Neural crest cell (in vitro differentiated cells): ENCODE measurements at regions not wholly inside any gene's neighbourhood (a gene's known extent, or its start where the extent isn't known, plus 50 kb on each side); places are given as distances from the start of the nearest gene placed in this dataset.

Experiments used
- DNase-seq: peaks from one replicate; pipeline ENCODE4 v3.0.0; 2021; ENCODE audit warnings: low read depth, mixed read lengths, low spot score
- H3K27ac Mint-ChIP-seq: one replicate; pipeline ENCODE4 v1.8.0; 2021; ENCODE audit warnings: mild to moderate bottlenecking, mixed read lengths; ENCODE audit not compliant: unreplicated experiment
- H3K27me3 Mint-ChIP-seq: 2 replicates; pipeline ENCODE4 v1.8.0; 2021; ENCODE audit warnings: low read depth, mild to moderate bottlenecking, mixed read lengths
- H3K36me3 Mint-ChIP-seq: 2 replicates; pipeline ENCODE4 v1.8.0; 2021; ENCODE audit warnings: low read depth, mild to moderate bottlenecking, mixed read lengths
- H3K4me1 Mint-ChIP-seq: 2 replicates; pipeline ENCODE4 v1.8.0; 2021; ENCODE audit warnings: mixed read lengths
- H3K4me3 Mint-ChIP-seq: one replicate; pipeline ENCODE4 v1.8.0; 2021; ENCODE audit warnings: mild to moderate bottlenecking, mixed read lengths
- H3K9me3 Mint-ChIP-seq: 2 replicates; pipeline ENCODE4 v1.8.0; 2021; ENCODE audit warnings: mixed read lengths
- TF ChIP-seq, protein P1 (sequence below): fragments of 200-600 bp; sonication (generic); conservative IDR thresholded peaks from 2 replicates; pipeline ENCODE4 v1.5.0; 2021; ENCODE audit warnings: antibody characterized with exemption, mild to moderate bottlenecking

- Mint-ChIP-seq H3K9me3 (no peaks in the 10 kb centered on the region), H3K4me3 (peak overlapping the region; percentile 70), H3K36me3 (no peaks in the 10 kb centered on the region), H3K27me3 (no peaks in the 10 kb centered on the region), H3K27ac (peak overlapping the region; percentile 30), H3K4me1 (peaks cover 66% of the 10 kb centered on the region)
- TF ChIP-seq, protein P1, sequence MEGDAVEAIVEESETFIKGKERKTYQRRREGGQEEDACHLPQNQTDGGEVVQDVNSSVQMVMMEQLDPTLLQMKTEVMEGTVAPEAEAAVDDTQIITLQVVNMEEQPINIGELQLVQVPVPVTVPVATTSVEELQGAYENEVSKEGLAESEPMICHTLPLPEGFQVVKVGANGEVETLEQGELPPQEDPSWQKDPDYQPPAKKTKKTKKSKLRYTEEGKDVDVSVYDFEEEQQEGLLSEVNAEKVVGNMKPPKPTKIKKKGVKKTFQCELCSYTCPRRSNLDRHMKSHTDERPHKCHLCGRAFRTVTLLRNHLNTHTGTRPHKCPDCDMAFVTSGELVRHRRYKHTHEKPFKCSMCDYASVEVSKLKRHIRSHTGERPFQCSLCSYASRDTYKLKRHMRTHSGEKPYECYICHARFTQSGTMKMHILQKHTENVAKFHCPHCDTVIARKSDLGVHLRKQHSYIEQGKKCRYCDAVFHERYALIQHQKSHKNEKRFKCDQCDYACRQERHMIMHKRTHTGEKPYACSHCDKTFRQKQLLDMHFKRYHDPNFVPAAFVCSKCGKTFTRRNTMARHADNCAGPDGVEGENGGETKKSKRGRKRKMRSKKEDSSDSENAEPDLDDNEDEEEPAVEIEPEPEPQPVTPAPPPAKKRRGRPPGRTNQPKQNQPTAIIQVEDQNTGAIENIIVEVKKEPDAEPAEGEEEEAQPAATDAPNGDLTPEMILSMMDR: no peak
- no peak for DNase-seq
Observed at GRCh38 chr6:144660561-144661115, 375.5 kb downstream of the UTRN start.

DNA sequence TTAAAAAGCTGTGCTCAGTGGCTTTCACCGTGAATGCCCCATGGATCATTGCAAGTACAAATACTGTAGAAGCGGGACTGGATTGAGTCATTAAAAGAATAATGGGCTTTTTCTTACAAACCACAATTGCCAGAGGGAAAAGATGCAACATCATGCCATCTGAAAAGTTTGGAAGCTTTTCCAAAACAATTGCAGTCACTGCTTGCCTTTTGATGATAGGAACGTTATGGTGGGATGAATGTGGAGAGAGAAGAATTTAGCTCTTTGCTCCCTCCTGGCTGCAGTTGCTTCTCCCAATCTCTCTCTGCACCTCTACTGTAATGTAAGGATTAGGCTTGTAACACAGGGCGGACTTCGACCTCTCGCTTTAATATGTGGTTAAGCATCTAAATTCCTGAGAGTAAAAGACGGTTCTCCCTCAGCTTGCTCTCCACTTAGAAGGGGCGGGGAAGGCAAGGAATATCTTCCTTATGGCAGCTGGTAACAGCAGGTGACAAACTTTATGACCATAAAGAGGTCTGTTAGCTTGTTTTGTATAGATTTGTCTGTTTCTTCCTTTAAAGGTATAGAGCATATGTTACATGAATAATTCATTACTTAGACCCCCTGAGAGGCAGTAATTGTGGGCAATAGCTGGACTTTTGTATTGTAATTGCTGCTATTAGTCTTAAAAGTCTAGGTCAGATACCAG is 376.1 kb downstream of the UTRN start:
- H3K4me1 Mint-ChIP-seq: peaks cover 63% of the 10 kb centered on the region
- H3K9me3 Mint-ChIP-seq: no peaks in the 10 kb centered on the region
- H3K27ac Mint-ChIP-seq: peak overlapping the region; percentile 36
- no peak for DNase-seq
- H3K4me3 Mint-ChIP-seq: peak overlapping the region; percentile 70
- no peaks in the 10 kb centered on the region for H3K27me3 Mint-ChIP-seq
- TF ChIP-seq, protein P1: no peak
- no peaks in the 10 kb centered on the region for H3K36me3 Mint-ChIP-seq

GRCh38 chr6:144662812-144663365 is 377.8 kb downstream of the UTRN start:
- H3K36me3 Mint-ChIP-seq: peaks cover 3% of the 10 kb centered on the region
- DNase-seq: no peak
- H3K27ac Mint-ChIP-seq: no peak overlapping the region
- TF ChIP-seq, protein P1: no peak
- H3K27me3 Mint-ChIP-seq: no peaks in the 10 kb centered on the region
- H3K4me3 Mint-ChIP-seq: peak overlapping the region; percentile 1
- peaks cover 54% of the 10 kb centered on the region for H3K4me1 Mint-ChIP-seq
- H3K9me3 Mint-ChIP-seq: no peaks in the 10 kb centered on the region

GRCh38 chr6:144664281-144664680 is 379.1 kb downstream of the UTRN start:
- peaks cover 3% of the 10 kb centered on the region for H3K36me3 Mint-ChIP-seq
- no peak for DNase-seq
- no peaks in the 10 kb centered on the region for H3K9me3 Mint-ChIP-seq
- H3K27ac Mint-ChIP-seq: no peak overlapping the region
- peaks cover 45% of the 10 kb centered on the region for H3K4me1 Mint-ChIP-seq
- TF ChIP-seq, protein P1: no peak
- H3K27me3 Mint-ChIP-seq: no peaks in the 10 kb centered on the region
- H3K4me3 Mint-ChIP-seq: no peak overlapping the region

DNA sequence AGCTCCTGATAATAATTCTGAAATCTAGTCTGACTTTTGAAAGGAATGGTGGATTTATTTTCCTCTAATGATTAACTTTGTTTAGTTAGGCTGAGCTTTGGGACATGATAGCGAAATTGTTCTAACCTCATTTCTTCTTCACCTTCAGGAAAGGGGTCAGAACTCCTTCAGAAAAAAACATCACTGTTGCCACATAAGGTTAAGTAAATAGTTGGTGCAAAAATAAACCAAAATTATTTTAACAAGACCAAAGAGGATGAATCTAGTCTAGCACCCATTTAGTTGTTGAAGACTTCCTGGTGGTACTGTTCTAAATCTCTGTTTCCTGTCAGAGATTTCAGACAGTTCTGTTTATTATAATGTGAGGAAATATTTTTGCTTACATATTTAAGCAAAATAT is 379.8 kb downstream of the UTRN start:
- no peak for DNase-seq
- H3K4me3 Mint-ChIP-seq: no peak overlapping the region
- no peak overlapping the region for H3K27ac Mint-ChIP-seq
- no peaks in the 10 kb centered on the region for H3K27me3 Mint-ChIP-seq
- peaks cover 39% of the 10 kb centered on the region for H3K4me1 Mint-ChIP-seq
- TF ChIP-seq, protein P1: no peak
- H3K36me3 Mint-ChIP-seq: peaks cover 7% of the 10 kb centered on the region
- peaks cover 4% of the 10 kb centered on the region for H3K9me3 Mint-ChIP-seq
